Heart left ventricle (tissue), 16 donors: ENCODE measurements at regions not wholly inside any gene's neighbourhood (a gene's known extent, or its start where the extent isn't known, plus 50 kb on each side); places are given as distances from the start of the nearest gene placed in this dataset.
"Not testable (repeated sequence)": the region's sequence is repeated elsewhere in the genome, so short reads cannot be mapped to it uniquely, and the experiment has no call there.

Source experiments
- ATAC-seq, 4 donors: fragments of 200-7000 bp; cut with Tn5 transposase; one replicate each; pipeline ENCODE4 v1.9.1; 2020 to 2022; ENCODE audit warnings: moderate library complexity in 4 of 4, mild to moderate bottlenecking in 3 of 4, moderate number of reproducible peaks in 1 of 4
- DNase-seq, 5 donors: peaks; one replicate each; pipeline ENCODE4 v3.0.0-alpha.2; 2020
- H3K27ac ChIP-seq, 12 donors: fragments of 200-600 bp; sonication (generic) in 4 of 12; one replicate each; pipeline versions ENCODE4 v1.5.0 to v1.8.0; 2016 to 2022; ENCODE audit warnings: mild to moderate bottlenecking in 2 of 12
- H3K27me3 ChIP-seq, 9 donors: fragments of 200-600 bp; sonication (generic) in 2 of 9; one replicate each; pipeline versions ENCODE4 v1.5.1 to v1.8.0; 2016 to 2022; ENCODE audit warnings: mild to moderate bottlenecking in 3 of 9
- H3K36me3 ChIP-seq, 9 donors: fragments of 200-600 bp; sonication (generic) in 2 of 9; one replicate each; pipeline versions ENCODE4 v1.5.0 to v1.8.0; 2018 to 2022; ENCODE audit warnings: mild to moderate bottlenecking in 2 of 9
- H3K4me1 ChIP-seq, 12 donors: fragments of 200-600 bp; sonication (generic) in 4 of 12; one replicate each; pipeline versions ENCODE4 v1.5.0 to v1.8.0; 2016 to 2022; ENCODE audit warnings: mild to moderate bottlenecking in 3 of 12
- H3K4me3 ChIP-seq, 12 donors: fragments of 200-600 bp; sonication (generic) in 4 of 12; one replicate each; pipeline versions ENCODE4 v1.5.0 to v1.8.0; 2017 to 2022; ENCODE audit warnings: mild to moderate bottlenecking in 9 of 12, moderate library complexity in 4 of 12
- H3K9me3 ChIP-seq, 12 donors: fragments of 200-600 bp; sonication (generic) in 4 of 12; one replicate each; pipeline versions ENCODE4 v1.5.0 to v1.8.0; 2016 to 2022; ENCODE audit warnings: mild to moderate bottlenecking in 1 of 12
- CTCF ChIP-seq, 12 donors: fragments of 200-600 bp; sonication (generic) in 4 of 12; IDR thresholded peaks; one replicate each; pipeline versions ENCODE4 v1.5.0 to v1.8.0; 2018 to 2022; ENCODE audit warnings: antibody characterized with exemption in 12 of 12, mild to moderate bottlenecking in 5 of 12
- POLR2A ChIP-seq, 2 donors: fragments of 450-650 bp; IDR thresholded peaks; one replicate each; pipeline ENCODE4 v1.6.1; 2017; ENCODE audit warnings: antibody characterized with exemption in 2 of 2, mild to moderate bottlenecking in 2 of 2, moderate library complexity in 2 of 2
- WGBS, 4 donors: extraction: QIAGEN DNeasy Blood & Tissue Kit in 2 of 4; methylation state at CpG; one replicate each; pipeline versions ENCODE4 v1.1.5 to v1.1.7; 2013 to 2018; 5-methylcytosine and 5-hydroxymethylcytosine counted together
- intact Hi-C, 10 donors: fragments of 100-400 bp; cut with DNase I; formaldehyde crosslinking; loops; one replicate each; pipeline versions ENCODE4 v1.11.1 to v1.14.2; 2022
- microRNA-seq, 4 donors: library from miRNA; unstranded; fragments of <30 nt; microRNA quantifications; one replicate each; pipeline versions ENCODE4 to v1.2.0, GENCODE V29; 2017 to 2020
- donor health status: ischemic (EF 13 %, LVEDD 7.1; RV severe dilation, severe dysfunction).
- donor health status: healthy with polysubstance abuse.
- donor health status: DM: no; HTN: yes; CAD: no.
- donor health status: DM: no; HTN: no; CAD: no.
- donor health status: ischemic (EF 25% LVEDD 6.9; RV normal size, moderate dysfunction).
- donor health status: ischemic (EF 25% LVEDD 5.7; RV mildly dilated, moderate dysfunction).
- donor health status: healthy.
- donor health status: DM: yes; HTN: yes; CAD: no.
- donor health status: ischemic (EF 35%, LVEDD 5.7; RV mildly dilated, moderate dysfunction).
- donor health status: nonischemic (EF 11% LVEDD 7.7; RV severe dilation, severe dysfunction).
- donor health status: DM: yes; HTN: yes; CAD: no.
- donor health status: PGD.
- donor health status: ischemic (EF 29% LVEDD 5.4; RV normal size, mild dysfunction).
- donor health status: nonischemic (EF 23%, LVEDD 6.1; RV moderate dilation, normal function).

GRCh38 chr7:29749701-29750321, 56.5 kb upstream of the WIPF3 start:
- intact Hi-C loops = loop anchor here (1.0 to 10.0 kb wide), 11 partner anchors 55 to 325 kb away; partner anchors contain the start of gene WIPF3 (in 3 of the 10)
- no peaks in the 10 kb centered on the region for H3K36me3 ChIP-seq
- no peak overlapping the region for H3K4me3 ChIP-seq
- 78 to 91% (median 82%) methylated on average over 7 of the region's 7 CpGs for WGBS, 4 donors
- no peaks in the 10 kb centered on the region for H3K27me3 ChIP-seq
- no peak overlapping the region for H3K27ac ChIP-seq
- DNase-seq = no peak
- peaks cover 0 to 7% (median 0%) of the 10 kb centered on the region in 12 donors for H3K4me1 ChIP-seq
- no peaks in the 10 kb centered on the region for H3K9me3 ChIP-seq
- no peak for ATAC-seq
- no peak for TF ChIP-seq POLR2A (IDR thresholded peaks at IDR 0.05)
- TF ChIP-seq CTCF (IDR thresholded peaks at IDR 0.05) = no peak

GRCh38 chr7:29750373-29750940, 55.9 kb upstream of the WIPF3 start:
- H3K9me3 ChIP-seq, DNase-seq, H3K4me3 ChIP-seq, H3K4me1 ChIP-seq, H3K27ac ChIP-seq, H3K27me3 ChIP-seq, H3K36me3 ChIP-seq: not testable (repeated sequence)
- 56 to 67% (median 63%) methylated on average over 4 of the region's 4 CpGs for WGBS, 4 donors
- intact Hi-C loops = loop anchor here in 5 of 10 donors (5.0 to 10.0 kb wide), 4 partner anchors 54 to 172 kb away; partner anchors contain the start of gene WIPF3 (in 3 of the 5)
- ATAC-seq = peak in 1 of 4 donors; percentile 12

GRCh38 chr7:29751012-29751411, 55.3 kb upstream of the WIPF3 start:
- H3K27ac ChIP-seq, H3K4me1 ChIP-seq, H3K27me3 ChIP-seq, H3K36me3 ChIP-seq, H3K4me3 ChIP-seq, ATAC-seq, H3K9me3 ChIP-seq, DNase-seq: not testable (repeated sequence)
- 95 to 100% (median 97%) methylated on average over 4 of the region's 4 CpGs for WGBS, 4 donors
- intact Hi-C loops = loop anchor here in 5 of 10 donors (5.0 to 10.0 kb wide), 4 partner anchors 54 to 171 kb away; partner anchors contain the start of gene WIPF3 (in 3 of the 5)

GRCh38 chr7:29754874-29755490, 51.3 kb upstream of the WIPF3 start:
- H3K4me3 ChIP-seq = no peak overlapping the region
- DNase-seq = no peak
- WGBS, 4 donors = 62 to 77% (median 67%) methylated on average over 5 to 6 of the region's 6 CpGs
- intact Hi-C loops = loop anchor here in 5 of 10 donors (5.0 to 10.0 kb wide), 4 partner anchors 50 to 167 kb away; partner anchors contain the start of gene WIPF3 (in 3 of the 5)
- no peaks in the 10 kb centered on the region for H3K36me3 ChIP-seq
- H3K4me1 ChIP-seq = no peaks in the 10 kb centered on the region
- H3K27me3 ChIP-seq = no peaks in the 10 kb centered on the region
- no peak for ATAC-seq
- no peak for TF ChIP-seq POLR2A (IDR thresholded peaks at IDR 0.05)
- TF ChIP-seq CTCF (IDR thresholded peaks at IDR 0.05) = no peak
- no peak overlapping the region for H3K27ac ChIP-seq
- H3K9me3 ChIP-seq = no peaks in the 10 kb centered on the region

Small RNA genes lying in the stretch of these regions (microRNA-seq; reads per million reads assigned to microRNA genes)
- 3.9 to 12.2 (median 5.5) reads per million in 4 donors for gene MIR550A3
